Thymus (tissue), 11 donors: ENCODE measurements at regions not wholly inside any gene's neighbourhood (a gene's known extent, or its start where the extent isn't known, plus 50 kb on each side); places are given as distances from the start of the nearest gene placed in this dataset.

ENCODE experiments used
- DNase-seq, 9 donors: peaks; one replicate each; pipeline ENCODE4 v3.0.0-alpha.2; 2013; ENCODE audit warnings: low spot score in 9 of 9, low read depth in 6 of 9, missing footprints in 1 of 9
- H3K27ac ChIP-seq, 2 donors: one replicate each; pipeline ENCODE4 v1.5.1; 2013; ENCODE audit warnings: control low read depth in 1 of 2, low read depth in 1 of 2, low read length in 1 of 2, mild to moderate bottlenecking in 1 of 2, moderate library complexity in 1 of 2
- H3K27me3 ChIP-seq, 2 donors: one replicate each; pipeline ENCODE4 v1.5.1; 2013; ENCODE audit warnings: low read length in 1 of 2; ENCODE audit not compliant: control insufficient read depth in 2 of 2, insufficient read depth in 1 of 2
- H3K36me3 ChIP-seq, 2 donors: one replicate each; pipeline ENCODE4 v1.5.1; 2013; ENCODE audit warnings: low read length in 1 of 2, mild to moderate bottlenecking in 1 of 2, moderate library complexity in 1 of 2; ENCODE audit not compliant: control insufficient read depth in 2 of 2, insufficient read depth in 2 of 2
- H3K4me1 ChIP-seq, 2 donors: one replicate each; pipeline ENCODE4 v1.5.1; 2013; ENCODE audit warnings: low read length in 2 of 2; ENCODE audit not compliant: control insufficient read depth in 2 of 2, insufficient read depth in 2 of 2
- H3K4me3 ChIP-seq, 2 donors: one replicate each; pipeline ENCODE4 v1.5.1; 2013; ENCODE audit warnings: low read length in 2 of 2, control low read depth in 1 of 2, mild to moderate bottlenecking in 1 of 2
- H3K9me3 ChIP-seq, 2 donors: one replicate each; pipeline ENCODE4 v1.5.1; 2013; ENCODE audit warnings: low read length in 1 of 2, mild to moderate bottlenecking in 1 of 2; ENCODE audit not compliant: control insufficient read depth in 2 of 2, insufficient read depth in 1 of 2
- WGBS: extraction: QIAGEN DNeasy Blood & Tissue Kit; methylation state at CpG from one replicate; pipeline ENCODE4 v1.1.7; 2013; 5-methylcytosine and 5-hydroxymethylcytosine counted together
- donor health status: healthy.

DNA sequence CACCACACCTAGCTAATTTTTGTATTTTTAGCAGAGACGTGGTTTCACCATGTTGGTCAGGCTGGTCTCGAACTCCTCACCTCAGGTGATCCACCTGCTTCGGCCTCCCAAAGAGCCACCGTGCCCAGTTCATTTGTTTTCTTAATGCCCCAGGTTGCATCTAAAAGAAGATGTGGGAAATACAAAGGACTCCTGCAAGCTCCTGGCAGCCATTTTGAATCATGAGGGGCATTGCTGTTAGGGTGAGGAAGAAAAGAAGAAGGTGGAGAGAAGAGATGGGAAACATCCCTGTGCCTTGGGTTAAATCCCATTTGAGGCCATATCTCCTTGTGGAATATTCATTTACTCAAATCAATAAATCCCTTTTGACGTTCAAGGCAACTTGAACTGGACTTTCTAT, 365.3 kb upstream of the ERCC4 start:
- WGBS: 93% methylated on average over 5 of the region's 5 CpGs

DNA sequence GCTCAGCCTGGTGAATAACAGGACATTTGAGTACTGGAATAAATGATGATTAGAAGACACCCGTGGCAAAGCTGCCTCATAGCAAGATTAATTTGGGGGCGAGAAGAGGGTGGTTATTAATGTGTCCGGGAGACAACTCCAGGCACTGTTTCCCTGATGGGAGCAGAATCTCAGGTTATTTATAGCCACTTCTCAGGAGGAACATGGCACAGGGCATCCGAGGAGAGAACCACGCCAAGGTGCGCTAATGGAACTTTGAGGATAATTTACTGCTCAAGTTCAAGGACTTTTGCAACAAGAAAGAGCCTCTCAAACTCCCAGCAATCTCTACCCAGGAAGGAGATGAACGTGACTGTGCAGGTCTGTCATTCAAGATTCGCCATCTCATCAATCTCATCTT, 362.5 kb upstream of the ERCC4 start:
- no peaks in the 10 kb centered on the region for H3K27me3 ChIP-seq
- H3K27ac ChIP-seq: no peak overlapping the region
- 89% methylated on average over 8 of the region's 8 CpGs for WGBS
- no peaks in the 10 kb centered on the region for H3K36me3 ChIP-seq
- no peak for DNase-seq
- H3K9me3 ChIP-seq: no peaks in the 10 kb centered on the region
- H3K4me3 ChIP-seq: no peak overlapping the region
- no peaks in the 10 kb centered on the region for H3K4me1 ChIP-seq

More for the DNA sequence above, 365.3 kb upstream of the ERCC4 start:
- H3K9me3 ChIP-seq: no peaks in the 10 kb centered on the region
- H3K4me1 ChIP-seq: no peaks in the 10 kb centered on the region
- H3K27ac ChIP-seq: no peak overlapping the region
- no peak overlapping the region for H3K4me3 ChIP-seq
- H3K27me3 ChIP-seq: no peaks in the 10 kb centered on the region
- DNase-seq: no peak
- no peaks in the 10 kb centered on the region for H3K36me3 ChIP-seq

DNA sequence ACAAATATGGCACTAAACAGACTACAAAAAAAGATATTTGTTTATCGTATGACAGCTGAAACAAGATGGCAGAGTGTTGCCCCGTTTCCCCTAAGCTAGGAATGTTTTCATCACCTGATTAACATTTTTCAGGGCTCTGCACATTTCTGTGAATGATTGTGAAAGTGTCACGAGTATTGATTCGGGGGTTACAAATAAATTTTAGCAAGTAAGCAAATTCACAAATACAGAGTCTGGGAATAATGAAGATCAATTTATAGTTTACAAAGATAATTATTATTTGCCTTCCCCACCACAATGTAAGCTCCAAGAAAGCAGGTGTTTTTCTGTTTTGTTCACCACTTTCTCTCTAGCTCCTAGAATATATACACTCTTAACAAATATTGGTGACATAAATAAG, 361.2 kb upstream of the ERCC4 start:
- Histone ChIP-seq H3K36me3 (no peaks in the 10 kb centered on the region), H3K27me3 (no peaks in the 10 kb centered on the region), H3K4me1 (no peaks in the 10 kb centered on the region), H3K9me3 (no peaks in the 10 kb centered on the region), H3K27ac (no peak overlapping the region), H3K4me3 (no peak overlapping the region)
- no peak for DNase-seq
- 94% methylated on average over 4 of the region's 4 CpGs for WGBS

GRCh38 chr16:13559624-13560023, 360.3 kb upstream of the ERCC4 start:
- Histone ChIP-seq H3K27ac (no peak overlapping the region), H3K4me3 (no peak overlapping the region), H3K27me3 (no peaks in the 10 kb centered on the region), H3K9me3 (no peaks in the 10 kb centered on the region), H3K4me1 (no peaks in the 10 kb centered on the region), H3K36me3 (no peaks in the 10 kb centered on the region)
- 72% methylated on average over 1 of the region's 1 CpG for WGBS
- DNase-seq: no peak

GRCh38 chr16:13560151-13560550, 359.8 kb upstream of the ERCC4 start:
- H3K27ac ChIP-seq: no peak overlapping the region
- no peaks in the 10 kb centered on the region for H3K27me3 ChIP-seq
- no peaks in the 10 kb centered on the region for H3K4me1 ChIP-seq
- H3K9me3 ChIP-seq: no peaks in the 10 kb centered on the region
- WGBS: 92% methylated on average over 5 of the region's 5 CpGs
- no peak for DNase-seq
- H3K36me3 ChIP-seq: no peaks in the 10 kb centered on the region
- no peak overlapping the region for H3K4me3 ChIP-seq

GRCh38 chr16:13561291-13562070, 358.5 kb upstream of the ERCC4 start:
- H3K4me1 ChIP-seq: no peaks in the 10 kb centered on the region
- DNase-seq: no peak
- WGBS: 87% methylated on average over 10 of the region's 10 CpGs
- no peaks in the 10 kb centered on the region for H3K9me3 ChIP-seq
- H3K4me3 ChIP-seq: no peak overlapping the region
- no peaks in the 10 kb centered on the region for H3K27me3 ChIP-seq
- no peaks in the 10 kb centered on the region for H3K36me3 ChIP-seq
- H3K27ac ChIP-seq: no peak overlapping the region

DNA sequence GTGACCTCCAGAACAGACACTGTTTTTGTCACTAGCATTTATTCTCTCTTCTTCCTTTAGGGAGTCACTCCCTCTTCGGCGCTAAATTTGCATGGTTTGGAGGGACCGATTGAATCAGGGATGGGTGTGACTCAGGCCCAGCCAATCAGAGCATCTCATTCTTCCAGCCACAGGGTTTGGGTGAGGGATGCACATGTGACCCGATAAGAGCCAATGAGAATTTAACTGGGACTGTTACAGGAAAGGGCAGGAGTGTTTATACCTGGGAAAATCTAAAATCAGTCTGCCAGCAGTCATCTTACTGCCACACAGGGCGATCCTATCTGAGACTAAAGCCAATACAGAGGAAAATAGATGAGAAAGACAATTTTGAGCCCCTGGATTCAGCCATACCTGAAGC, 351.2 kb upstream of the ERCC4 start:
- H3K36me3 ChIP-seq: no peaks in the 10 kb centered on the region
- H3K27ac ChIP-seq: no peak overlapping the region
- 98% methylated on average over 5 of the region's 5 CpGs for WGBS
- no peak overlapping the region for H3K4me3 ChIP-seq
- no peaks in the 10 kb centered on the region for H3K27me3 ChIP-seq
- no peak for DNase-seq
- H3K9me3 ChIP-seq: no peaks in the 10 kb centered on the region
- H3K4me1 ChIP-seq: no peaks in the 10 kb centered on the region

GRCh38 chr16:13569986-13570385, 350.0 kb upstream of the ERCC4 start:
- 94% methylated on average over 4 of the region's 4 CpGs for WGBS
- no peaks in the 10 kb centered on the region for H3K27me3 ChIP-seq
- DNase-seq: no peak
- no peak overlapping the region for H3K4me3 ChIP-seq
- no peaks in the 10 kb centered on the region for H3K9me3 ChIP-seq
- H3K27ac ChIP-seq: no peak overlapping the region
- H3K4me1 ChIP-seq: no peaks in the 10 kb centered on the region
- no peaks in the 10 kb centered on the region for H3K36me3 ChIP-seq

DNA sequence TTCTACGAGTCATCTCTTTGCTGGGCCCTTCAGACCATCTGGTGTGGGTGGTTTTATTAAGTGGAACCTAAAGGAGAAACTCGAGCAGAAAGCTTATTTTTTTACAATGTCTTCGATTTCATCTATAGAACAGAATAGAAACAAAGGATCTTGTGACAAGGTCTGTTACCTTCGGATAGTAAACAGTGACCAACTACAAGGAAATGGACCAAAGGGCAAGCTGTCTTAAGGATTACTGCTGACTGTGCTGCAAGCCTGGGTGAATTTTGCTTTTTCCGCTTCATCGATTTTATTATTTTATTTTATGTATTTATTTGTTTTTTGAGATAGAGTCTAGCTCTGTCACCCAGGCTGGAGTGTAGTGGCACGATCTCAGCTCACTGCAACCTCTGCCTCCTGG, 348.9 kb upstream of the ERCC4 start:
- no peak overlapping the region for H3K27ac ChIP-seq
- H3K4me1 ChIP-seq: no peaks in the 10 kb centered on the region
- 87% methylated on average over 7 of the region's 7 CpGs for WGBS
- no peaks in the 10 kb centered on the region for H3K9me3 ChIP-seq
- no peaks in the 10 kb centered on the region for H3K36me3 ChIP-seq
- no peak for DNase-seq
- no peak overlapping the region for H3K4me3 ChIP-seq
- no peaks in the 10 kb centered on the region for H3K27me3 ChIP-seq
